ENCODE measurements at regions not wholly inside any gene's neighbourhood (a gene's known extent, or its start where the extent isn't known, plus 50 kb on each side); places are given as distances from the start of the nearest gene placed in this dataset.

DNA sequence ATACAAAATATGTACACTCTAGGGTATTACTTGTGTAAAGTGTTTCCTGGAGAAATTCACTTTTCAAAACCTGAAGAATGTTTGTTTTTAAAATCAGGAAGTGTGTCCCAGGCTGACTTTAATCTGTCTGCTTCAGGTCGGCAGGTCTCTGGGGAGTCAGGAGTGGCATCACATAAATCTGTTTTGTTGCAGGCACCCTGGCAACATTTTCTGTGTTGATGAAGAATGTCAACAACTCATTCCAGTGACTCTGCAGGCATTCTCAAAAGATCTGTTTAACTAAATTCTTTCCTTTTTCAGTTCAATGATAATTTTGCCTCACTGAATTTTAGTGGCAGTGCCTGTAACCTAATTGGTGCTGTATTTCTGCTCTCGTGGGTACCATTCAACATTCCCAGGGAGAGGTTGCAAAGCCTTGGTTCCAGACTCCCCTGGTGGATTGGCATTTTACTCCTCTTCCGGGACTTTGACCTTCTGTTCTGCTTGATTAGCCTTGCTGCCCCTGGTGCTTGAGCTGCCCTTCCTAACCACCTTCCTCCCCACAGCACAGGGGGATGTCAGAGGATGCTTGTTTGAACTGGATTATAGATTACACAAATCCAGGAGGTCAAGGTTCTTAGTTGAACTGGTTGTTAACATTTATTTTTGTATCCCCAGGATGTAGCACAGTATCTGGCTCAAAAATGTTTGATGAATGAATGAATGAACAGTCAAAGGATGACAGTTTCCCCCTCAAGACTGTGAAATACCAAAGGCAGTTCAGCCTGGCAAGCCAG lies 55.4 kb upstream of the LPGAT1 start:
- FAIRE-seq = no peak
- Histone ChIP-seq H3K36me3 (ENCODE audit: control insufficient read depth, insufficient read depth, low read length) (no peaks in the 10 kb centered on the region), H3K4me1 (replicated peaks in 1 of 2; ENCODE audit: control insufficient read depth in 2 of 2, insufficient read depth in 2 of 2, low read length in 2 of 2) (peaks cover 0 to 6% of the 10 kb centered on the region in 2 experiments; a peak in 1 of 5 replicates), H3K9ac (ENCODE audit: insufficient read depth in 1 of 2, low read depth in 2 of 2, low read length in 2 of 2) (no peak overlapping the region), H2AFZ (ENCODE audit: low read depth, low read length) (no peak overlapping the region), H3K27me3 (ENCODE audit: control insufficient read depth in 2 of 2, insufficient read depth in 2 of 2, low read length in 2 of 2) (peaks cover 18 to 31% of the 10 kb centered on the region in 2 experiments), H3K4me2 (ENCODE audit: insufficient read depth, low read length) (no peak overlapping the region), H3K9me1 (ENCODE audit: control insufficient read depth, insufficient read depth, low read length) (no peaks in the 10 kb centered on the region), H3K9me3 (replicated peaks; ENCODE audit: control insufficient read depth, insufficient read depth, low read depth, low read length) (no peaks in the 10 kb centered on the region), H3K27ac (ENCODE audit: extremely low read depth, low read depth, low read length) (no peak overlapping the region), H3K4me3 (no peak overlapping the region), H3K79me2 (ENCODE audit: control insufficient read depth, insufficient read depth, low read length) (no peaks in the 10 kb centered on the region), H4K20me1 (replicated peaks; ENCODE audit: control insufficient read depth, insufficient read depth, low read length) (no peaks in the 10 kb centered on the region)
- ATAC-seq = no peak
- ChIA-PET POLR2A (interaction anchor here (1.4 to 2.0 kb wide), 2 partner anchors 12 to 17 kb away, joined by 3 to 5 read pairs; no protein-coding TSS in a partner anchor), CTCF (ENCODE audit: low intra/inter-chr PET ratio) (no interaction called here)
- no TSS peak for BruUV-seq (replicated peaks)
- WGBS (ENCODE audit: insufficient coverage, low coverage, missing lambda C conversion rate) = 0% methylated on average over 3 of the region's 3 CpGs
- in situ Hi-C loops (cut with MboI) (no loop called here), intact Hi-C loops (cut with micrococcal nuclease) (no loop called here)
- DNase-seq (ENCODE audit: extremely low read depth in 1 of 4, low spot score in 3 of 4) = no peak
- TF ChIP-seq U2AF1 (optimal IDR thresholded peaks at IDR 0.05; ENCODE audit: low read depth, low read length) = no peak
- TF ChIP-seq, protein P1, sequence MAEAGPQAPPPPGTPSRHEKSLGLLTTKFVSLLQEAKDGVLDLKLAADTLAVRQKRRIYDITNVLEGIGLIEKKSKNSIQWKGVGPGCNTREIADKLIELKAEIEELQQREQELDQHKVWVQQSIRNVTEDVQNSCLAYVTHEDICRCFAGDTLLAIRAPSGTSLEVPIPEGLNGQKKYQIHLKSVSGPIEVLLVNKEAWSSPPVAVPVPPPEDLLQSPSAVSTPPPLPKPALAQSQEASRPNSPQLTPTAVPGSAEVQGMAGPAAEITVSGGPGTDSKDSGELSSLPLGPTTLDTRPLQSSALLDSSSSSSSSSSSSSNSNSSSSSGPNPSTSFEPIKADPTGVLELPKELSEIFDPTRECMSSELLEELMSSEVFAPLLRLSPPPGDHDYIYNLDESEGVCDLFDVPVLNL (CRISPR knock-in tag; IDR thresholded peaks at IDR 0.05; ENCODE audit: low read depth) = no peak
- TF ChIP-seq ZNF780A (CRISPR knock-in tag; IDR thresholded peaks at IDR 0.05) = no peak
- no peak for TF ChIP-seq ZBTB40 (IDR thresholded peaks at IDR 0.05)
- TF ChIP-seq ZBTB40 (CRISPR knock-in tag; IDR thresholded peaks at IDR 0.05) = no peak
- TF ChIP-seq NR2C1 (IDR thresholded peaks at IDR 0.05) = no peak
- no peak for TF ChIP-seq NR2C1 (tag; IDR thresholded peaks at IDR 0.05)
- TF ChIP-seq MEIS2 (IDR thresholded peaks at IDR 0.05; ENCODE audit: partially characterized antibody) = no peak
- TF ChIP-seq IRF9 (tag; IDR thresholded peaks at IDR 0.05) = no peak
- no peak for TF ChIP-seq ZZZ3 (IDR thresholded peaks at IDR 0.05)
